IPS DF 6.9 (cell line): ENCODE measurements at regions not wholly inside any gene's neighbourhood (a gene's known extent, or its start where the extent isn't known, plus 50 kb on each side); places are given as distances from the start of the nearest gene placed in this dataset.
"Not testable (repeated sequence)": the region's sequence is repeated elsewhere in the genome, so short reads cannot be mapped to it uniquely, and the experiment has no call there.

Experiments used
- DNase-seq: peaks from one replicate; pipeline ENCODE4 v3.0.0-alpha.2; 2013; ENCODE audit warnings: low read depth, low spot score
- H3K27ac ChIP-seq: one replicate; pipeline ENCODE4 v1.5.1; 2013; ENCODE audit warnings: low read length, control low read depth
- H3K27me3 ChIP-seq: 2 replicates; pipeline ENCODE4 v1.6.1; 2013; ENCODE audit warnings: mild to moderate bottlenecking, low read length; ENCODE audit not compliant: control insufficient read depth, insufficient read depth
- H3K36me3 ChIP-seq: 2 replicates; pipeline ENCODE4 v1.6.1; 2013; ENCODE audit warnings: low read length; ENCODE audit not compliant: control insufficient read depth, insufficient read depth
- H3K4me1 ChIP-seq: 2 replicates; pipeline ENCODE4 v1.6.1; 2013; ENCODE audit warnings: low read length; ENCODE audit not compliant: control insufficient read depth, insufficient read depth
- H3K4me3 ChIP-seq: 2 replicates; pipeline ENCODE4 v1.5.1; 2013; ENCODE audit warnings: mild to moderate bottlenecking, low read length
- H3K9me3 ChIP-seq: 2 replicates; pipeline ENCODE4 v1.6.1; 2013; ENCODE audit warnings: low read length, inconsistent platforms; ENCODE audit not compliant: control insufficient read depth, insufficient read depth
- WGBS: extraction: QIAGEN DNeasy Blood & Tissue Kit; methylation state at CpG from one replicate; pipeline ENCODE4 v1.1.7; 2013; ENCODE audit warnings: mixed read lengths, missing lambda C conversion rate; ENCODE audit not compliant: insufficient read length, insufficient coverage; 5-methylcytosine and 5-hydroxymethylcytosine counted together

DNA sequence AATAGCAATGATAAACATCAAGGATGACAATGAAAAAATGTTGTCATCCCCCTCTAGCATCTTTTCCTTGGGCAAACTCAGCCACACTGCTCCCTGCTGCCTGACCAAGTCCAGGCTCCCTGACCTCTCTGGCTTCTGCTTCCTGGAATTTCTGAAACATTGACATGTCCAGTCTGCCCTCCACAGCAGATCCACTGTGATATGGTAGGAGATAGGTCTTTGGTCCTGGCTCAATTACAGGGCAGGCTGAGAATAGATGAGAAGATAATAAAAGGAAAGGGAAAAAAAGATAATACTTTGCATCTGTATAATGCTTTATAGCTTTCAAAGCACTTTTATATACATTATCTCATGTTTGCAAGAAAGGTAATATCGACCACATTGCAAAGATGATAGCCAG is 417.7 kb downstream of the BUD13 start:
- Histone ChIP-seq H3K4me1 (peaks cover 7% of the 10 kb centered on the region; the same call in 1 of the 2 replicates), H3K36me3 (no peaks in the 10 kb centered on the region), H3K4me3 (no peak overlapping the region), H3K27me3 (no peaks in the 10 kb centered on the region), H3K9me3 (no peaks in the 10 kb centered on the region), H3K27ac (no peak overlapping the region)
- no peak for DNase-seq
- WGBS = no CpG with 5 or more reads among the region's 1 CpG

- H3K9me3 ChIP-seq = no peaks in the 10 kb centered on the region
- no peaks in the 10 kb centered on the region for H3K27me3 ChIP-seq
- H3K4me3 ChIP-seq = no peak overlapping the region
- no CpG with 5 or more reads among the region's 7 CpGs for WGBS
- no peaks in the 10 kb centered on the region for H3K36me3 ChIP-seq
- H3K4me1 ChIP-seq = peaks cover 7% of the 10 kb centered on the region; the same call in 1 of the 2 replicates
- no peak overlapping the region for H3K27ac ChIP-seq
- DNase-seq = no peak
These were observed 419.2 kb downstream of the BUD13 start for GRCh38 chr11:116353589-116353988.

GRCh38 chr11:116352881-116353280 is 419.9 kb downstream of the BUD13 start:
- no peak overlapping the region for H3K27ac ChIP-seq
- no peaks in the 10 kb centered on the region for H3K27me3 ChIP-seq
- no peak overlapping the region for H3K4me3 ChIP-seq
- WGBS = no CpG with 5 or more reads among the region's 4 CpGs
- DNase-seq = no peak
- H3K36me3 ChIP-seq = no peaks in the 10 kb centered on the region
- peaks cover 5% of the 10 kb centered on the region; the same call in 1 of the 2 replicates for H3K4me1 ChIP-seq
- H3K9me3 ChIP-seq = no peaks in the 10 kb centered on the region

GRCh38 chr11:116348226-116348625 is 424.6 kb downstream of the BUD13 start:
- Histone ChIP-seq H3K27me3 (no peaks in the 10 kb centered on the region), H3K4me3 (no peak overlapping the region), H3K9me3 (no peaks in the 10 kb centered on the region), H3K27ac (no peak overlapping the region), H3K36me3 (no peaks in the 10 kb centered on the region), H3K4me1 (no peaks in the 10 kb centered on the region)
- WGBS = no CpG with 5 or more reads among the region's 1 CpG
- DNase-seq = no peak

DNA sequence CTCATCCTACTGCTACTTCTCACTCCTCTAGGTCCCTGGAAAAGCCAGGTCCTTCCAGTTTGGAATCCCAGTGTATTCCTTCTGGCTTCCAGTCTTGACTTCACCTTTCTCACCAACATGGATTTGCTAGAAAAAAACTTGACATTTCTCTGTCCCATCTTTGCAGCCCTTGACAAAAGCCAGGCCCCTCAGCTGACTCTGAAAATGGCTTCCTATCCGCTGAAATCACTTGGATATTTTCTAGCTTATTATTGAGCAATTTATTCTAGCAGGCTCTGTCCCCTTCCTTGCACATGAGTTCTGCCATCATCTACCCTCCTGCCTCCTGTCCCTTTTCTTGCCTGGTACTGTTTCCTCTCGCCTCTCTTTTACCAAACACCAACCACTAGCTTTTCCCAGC is 427.2 kb downstream of the BUD13 start:
- DNase-seq = no peak
- no peak overlapping the region for H3K4me3 ChIP-seq
- H3K4me1 ChIP-seq = no peaks in the 10 kb centered on the region
- no peaks in the 10 kb centered on the region for H3K36me3 ChIP-seq
- H3K9me3 ChIP-seq = no peaks in the 10 kb centered on the region
- no peaks in the 10 kb centered on the region for H3K27me3 ChIP-seq
- no CpG with 5 or more reads among the region's 2 CpGs for WGBS
- no peak overlapping the region for H3K27ac ChIP-seq

DNA sequence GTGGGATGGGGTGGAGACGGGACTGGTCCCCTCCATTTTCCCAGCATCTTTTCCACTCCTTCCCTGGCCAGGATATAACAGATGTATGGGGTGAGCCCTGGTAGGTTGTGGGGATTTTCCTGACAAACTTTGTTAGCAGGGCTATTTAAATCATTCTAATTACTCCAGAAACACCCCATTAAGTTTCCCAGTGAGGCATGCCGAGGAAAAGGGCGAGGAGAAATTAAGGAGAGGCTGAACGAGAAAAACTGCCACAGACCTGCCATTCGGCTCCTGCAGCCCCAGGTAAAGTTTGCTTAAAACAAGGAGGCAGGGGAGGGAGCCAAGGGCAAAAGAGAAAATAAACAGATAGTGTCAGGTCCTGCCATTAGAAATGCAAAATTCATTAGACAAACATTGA is 428.2 kb downstream of the BUD13 start:
- no peak overlapping the region for H3K27ac ChIP-seq
- H3K4me1 ChIP-seq = no peaks in the 10 kb centered on the region
- no peak for DNase-seq
- WGBS = no CpG with 5 or more reads among the region's 5 CpGs
- H3K4me3 ChIP-seq = no peak overlapping the region
- no peaks in the 10 kb centered on the region for H3K27me3 ChIP-seq
- no peaks in the 10 kb centered on the region for H3K36me3 ChIP-seq
- H3K9me3 ChIP-seq = no peaks in the 10 kb centered on the region

GRCh38 chr11:116343270-116343669 is 429.5 kb downstream of the BUD13 start:
- Histone ChIP-seq H3K4me1 (no peaks in the 10 kb centered on the region), H3K9me3 (no peaks in the 10 kb centered on the region), H3K27ac (no peak overlapping the region), H3K36me3 (no peaks in the 10 kb centered on the region), H3K4me3 (no peak overlapping the region), H3K27me3 (no peaks in the 10 kb centered on the region)
- no CpG with 5 or more reads among the region's 3 CpGs for WGBS
- DNase-seq = no peak

DNA sequence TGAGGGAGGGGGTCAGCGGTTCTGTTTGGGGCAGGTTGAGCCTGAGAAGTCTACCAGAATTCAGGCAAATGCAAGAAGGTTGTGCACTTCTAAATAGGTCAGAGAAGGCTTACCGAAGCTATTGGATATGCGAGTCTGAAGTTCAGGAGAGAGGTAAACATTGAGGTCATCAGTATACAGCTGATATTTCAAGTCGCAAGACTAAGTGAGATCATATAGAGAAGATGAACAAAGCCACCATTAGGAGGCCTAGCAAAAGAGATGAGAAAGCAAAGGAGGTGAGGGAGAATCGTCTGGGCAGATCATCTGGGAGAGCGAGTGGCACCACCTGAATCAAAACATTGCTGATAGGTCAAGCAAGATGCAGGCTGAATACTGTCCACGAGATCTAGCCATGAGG is 430.6 kb downstream of the BUD13 start:
- no peaks in the 10 kb centered on the region for H3K4me1 ChIP-seq
- WGBS = no CpG with 5 or more reads among the region's 7 CpGs
- H3K27me3 ChIP-seq = no peaks in the 10 kb centered on the region

GRCh38 chr11:116339306-116340098 is 433.3 kb downstream of the BUD13 start:
- H3K27me3 ChIP-seq = no peaks in the 10 kb centered on the region
- no peaks in the 10 kb centered on the region for H3K36me3 ChIP-seq
- H3K9me3 ChIP-seq = no peaks in the 10 kb centered on the region
- no peak overlapping the region for H3K27ac ChIP-seq
- peaks cover 1% of the 10 kb centered on the region for H3K4me1 ChIP-seq
- no peak for DNase-seq
- no peak overlapping the region for H3K4me3 ChIP-seq
- WGBS = no CpG with 5 or more reads among the region's 9 CpGs

More for the DNA sequence above, 430.6 kb downstream of the BUD13 start:
- Histone ChIP-seq H3K4me3 (no peak overlapping the region), H3K36me3 (no peaks in the 10 kb centered on the region), H3K9me3 (no peaks in the 10 kb centered on the region), H3K27ac (no peak overlapping the region)
- no peak for DNase-seq

DNA sequence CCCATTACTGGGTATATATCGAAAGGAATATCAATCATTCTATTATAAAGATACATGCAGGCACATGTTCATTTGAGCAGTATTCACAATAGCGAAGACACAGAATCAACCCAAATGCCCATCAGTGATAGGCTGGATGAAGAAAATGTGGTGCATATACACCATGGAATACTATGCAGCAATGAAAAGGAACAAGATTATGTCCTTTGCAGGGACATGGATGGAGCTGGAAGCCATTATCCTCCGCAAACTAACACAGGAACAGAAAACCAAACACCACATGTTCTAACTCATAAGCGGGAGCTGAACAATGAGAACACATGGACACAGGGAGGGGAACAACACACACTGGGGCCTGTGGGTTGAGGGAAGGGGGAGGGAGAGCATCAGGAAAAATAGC is 434.3 kb downstream of the BUD13 start:
- not testable (repeated sequence) for H3K27ac ChIP-seq, H3K36me3 ChIP-seq, DNase-seq, H3K4me3 ChIP-seq, H3K27me3 ChIP-seq, H3K4me1 ChIP-seq, H3K9me3 ChIP-seq
- no CpG with 5 or more reads among the region's 4 CpGs for WGBS

- Histone ChIP-seq H3K4me1 (peaks cover 2% of the 10 kb centered on the region), H3K9me3 (no peaks in the 10 kb centered on the region), H3K4me3 (no peak overlapping the region), H3K27me3 (no peaks in the 10 kb centered on the region), H3K36me3 (no peaks in the 10 kb centered on the region), H3K27ac (no peak overlapping the region)
- DNase-seq = no peak
- WGBS = no CpG with 5 or more reads among the region's 1 CpG
These were observed 436.2 kb downstream of the BUD13 start for GRCh38 chr11:116336540-116336939.
